ENCODE measurements at regions not wholly inside any gene's neighbourhood (a gene's known extent, or its start where the extent isn't known, plus 50 kb on each side); places are given as distances from the start of the nearest gene placed in this dataset.

DNA sequence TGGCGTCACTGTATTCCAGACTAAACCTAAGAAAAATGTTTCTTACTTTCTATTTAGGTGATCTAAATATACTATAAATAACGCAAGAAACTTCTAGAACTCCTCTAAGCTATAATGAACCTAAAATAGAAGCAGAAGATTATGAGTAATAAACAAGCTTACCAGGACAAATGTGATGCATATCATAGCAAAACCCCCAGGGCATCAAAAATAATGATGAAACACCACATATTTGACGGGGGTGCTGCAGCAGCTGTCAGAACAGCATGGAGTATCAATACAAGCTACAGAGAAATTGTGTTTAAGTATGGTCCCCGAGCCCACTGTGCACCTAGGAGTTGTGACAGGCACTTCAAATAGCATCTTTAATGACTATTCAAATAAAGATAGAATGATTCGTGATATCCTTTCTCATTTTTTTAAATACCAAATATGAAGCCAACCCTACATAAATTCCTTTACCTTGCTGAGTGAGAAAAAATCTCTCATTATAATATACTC is 337.3 kb downstream of the CENPC start:
- Histone ChIP-seq H3K36me3 (no peaks in the 10 kb centered on the region), H3K27ac (no peak overlapping the region), H3K4me1 (no peaks in the 10 kb centered on the region), H3K27me3 (no peaks in the 10 kb centered on the region), H3K9me3 (no peaks in the 10 kb centered on the region), H3K4me3 (no peak overlapping the region)
- no peak for TF ChIP-seq POLR2A (IDR thresholded peaks at IDR 0.05)
- TF ChIP-seq CTCF (IDR thresholded peaks at IDR 0.05): no peak
- TF ChIP-seq EP300 (IDR thresholded peaks at IDR 0.05; ENCODE audit: low read depth): no peak
- no peak for TF ChIP-seq POLR2AphosphoS5 (IDR thresholded peaks at IDR 0.05)
- DNase-seq: no peak
- in situ Hi-C loops (cut with MboI; ENCODE audit: low pct_ligation_motif_present in 1 of 4, low pct_unique_long_range_greater_than_20kb in 1 of 4, low sequenced_read_pairs in 3 of 4): no loop called here
- intact Hi-C loops (cut with DNase I; ENCODE audit: low total_unique reads): no loop called here
- WGBS, 2 donors (ENCODE audit: low coverage in 1 of 2): 39 to 68% methylated on average over 5 of the region's 5 CpGs

DNA sequence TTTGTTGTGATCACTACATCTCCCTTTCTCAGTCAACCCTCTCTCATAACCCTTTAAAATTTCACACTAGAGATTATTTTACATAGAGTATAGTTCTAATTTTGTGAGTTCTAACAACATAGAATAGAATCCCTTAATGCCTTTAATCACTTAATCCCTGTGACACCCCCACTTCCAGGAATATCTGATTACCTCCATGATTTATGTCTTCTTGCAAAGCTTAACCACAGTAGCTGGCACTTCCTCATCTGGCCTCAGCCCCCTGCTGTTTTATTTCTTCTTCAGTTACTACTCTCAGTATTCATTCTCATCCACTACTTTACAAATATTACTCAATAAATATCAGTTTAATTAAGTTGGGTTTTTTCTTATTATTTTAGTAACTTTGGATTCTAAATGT is 340.9 kb downstream of the CENPC start:
- intact Hi-C loops (cut with DNase I; ENCODE audit: low total_unique reads): no loop called here
- H3K27ac ChIP-seq: no peak overlapping the region
- in situ Hi-C loops (cut with MboI; ENCODE audit: low pct_ligation_motif_present in 1 of 4, low pct_unique_long_range_greater_than_20kb in 1 of 4, low sequenced_read_pairs in 3 of 4): no loop called here
- TF ChIP-seq POLR2AphosphoS5 (IDR thresholded peaks at IDR 0.05) (no peak), CTCF (IDR thresholded peaks at IDR 0.05) (no peak), EP300 (IDR thresholded peaks at IDR 0.05; ENCODE audit: low read depth) (no peak), POLR2A (IDR thresholded peaks at IDR 0.05) (no peak)
- no peak for DNase-seq
- no peaks in the 10 kb centered on the region for H3K4me1 ChIP-seq
- H3K4me3 ChIP-seq: no peak overlapping the region
- H3K9me3 ChIP-seq: no peaks in the 10 kb centered on the region
- H3K27me3 ChIP-seq: no peaks in the 10 kb centered on the region
- H3K36me3 ChIP-seq: no peaks in the 10 kb centered on the region

GRCh38 chr4:67201334-67201733 is 344.0 kb downstream of the CENPC start:
- no peaks in the 10 kb centered on the region for H3K36me3 ChIP-seq
- no peak for TF ChIP-seq POLR2A (IDR thresholded peaks at IDR 0.05)
- no peak for TF ChIP-seq CTCF (IDR thresholded peaks at IDR 0.05)
- no peak for TF ChIP-seq POLR2AphosphoS5 (IDR thresholded peaks at IDR 0.05)
- no peak for TF ChIP-seq EP300 (IDR thresholded peaks at IDR 0.05; ENCODE audit: low read depth)
- no peaks in the 10 kb centered on the region for H3K27me3 ChIP-seq
- intact Hi-C loops (cut with DNase I; ENCODE audit: low total_unique reads) (no loop called here), in situ Hi-C loops (cut with MboI; ENCODE audit: low pct_ligation_motif_present in 1 of 4, low pct_unique_long_range_greater_than_20kb in 1 of 4, low sequenced_read_pairs in 3 of 4) (no loop called here)
- no peaks in the 10 kb centered on the region for H3K4me1 ChIP-seq
- no peak overlapping the region for H3K4me3 ChIP-seq
- no peaks in the 10 kb centered on the region for H3K9me3 ChIP-seq
- WGBS, 2 donors (ENCODE audit: low coverage in 1 of 2): 63 to 89% methylated on average over 3 of the region's 3 CpGs
- no peak for DNase-seq
- H3K27ac ChIP-seq: no peak overlapping the region

DNA sequence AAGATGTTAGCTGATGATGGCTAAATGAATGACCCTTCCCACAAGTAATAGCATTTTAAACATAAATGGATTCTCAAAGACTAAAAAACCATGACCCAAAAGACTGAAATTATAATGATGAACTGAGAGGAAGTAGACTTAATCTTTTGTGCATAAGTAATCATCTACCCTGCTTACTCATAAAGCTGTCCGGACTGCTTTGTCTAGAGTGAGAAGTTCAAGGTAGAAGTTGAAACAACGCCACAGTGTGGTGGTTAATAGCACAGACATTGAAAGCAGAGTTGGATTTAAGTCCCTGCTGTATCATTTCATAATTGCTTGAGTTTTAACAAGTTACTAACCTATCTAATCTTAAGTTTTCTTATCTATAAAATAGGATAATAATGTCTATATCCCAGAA is 346.6 kb downstream of the CENPC start:
- Histone ChIP-seq H3K4me3 (no peak overlapping the region), H3K9me3 (no peaks in the 10 kb centered on the region), H3K4me1 (no peaks in the 10 kb centered on the region), H3K27me3 (no peaks in the 10 kb centered on the region), H3K36me3 (no peaks in the 10 kb centered on the region), H3K27ac (no peak overlapping the region)
- 14 to 16% methylated on average over 2 of the region's 2 CpGs for WGBS, 2 donors (ENCODE audit: low coverage in 1 of 2)
- DNase-seq: no peak
- intact Hi-C loops (cut with DNase I; ENCODE audit: low total_unique reads) (no loop called here), in situ Hi-C loops (cut with MboI; ENCODE audit: low pct_ligation_motif_present in 1 of 4, low pct_unique_long_range_greater_than_20kb in 1 of 4, low sequenced_read_pairs in 3 of 4) (no loop called here)
- TF ChIP-seq POLR2AphosphoS5 (IDR thresholded peaks at IDR 0.05) (no peak), CTCF (IDR thresholded peaks at IDR 0.05) (no peak)
